Stomach (tissue), 4 donors: ENCODE measurements at regions not wholly inside any gene's neighbourhood (a gene's known extent, or its start where the extent isn't known, plus 50 kb on each side); places are given as distances from the start of the nearest gene placed in this dataset.

Experiments used
- POLR2AphosphoS5 ChIP-seq, 3 donors: sonication (generic); formaldehyde crosslinking; IDR thresholded peaks; one replicate each; pipeline ENCODE4 v1.6.1; 2016; ENCODE audit warnings: antibody characterized with exemption in 3 of 3
- TF ChIP-seq, protein P1 (sequence below), 7 experiments: fragments of 450-650 bp in 4 of 7; fragments of 200-600 bp in 3 of 7; sonication (generic) in 3 of 7; IDR thresholded peaks; one replicate each; pipeline ENCODE4 v1.5.1; 2016 to 2019; ENCODE audit warnings: antibody characterized with exemption in 7 of 7, control low read depth in 2 of 7, mild to moderate bottlenecking in 1 of 7

DNA sequence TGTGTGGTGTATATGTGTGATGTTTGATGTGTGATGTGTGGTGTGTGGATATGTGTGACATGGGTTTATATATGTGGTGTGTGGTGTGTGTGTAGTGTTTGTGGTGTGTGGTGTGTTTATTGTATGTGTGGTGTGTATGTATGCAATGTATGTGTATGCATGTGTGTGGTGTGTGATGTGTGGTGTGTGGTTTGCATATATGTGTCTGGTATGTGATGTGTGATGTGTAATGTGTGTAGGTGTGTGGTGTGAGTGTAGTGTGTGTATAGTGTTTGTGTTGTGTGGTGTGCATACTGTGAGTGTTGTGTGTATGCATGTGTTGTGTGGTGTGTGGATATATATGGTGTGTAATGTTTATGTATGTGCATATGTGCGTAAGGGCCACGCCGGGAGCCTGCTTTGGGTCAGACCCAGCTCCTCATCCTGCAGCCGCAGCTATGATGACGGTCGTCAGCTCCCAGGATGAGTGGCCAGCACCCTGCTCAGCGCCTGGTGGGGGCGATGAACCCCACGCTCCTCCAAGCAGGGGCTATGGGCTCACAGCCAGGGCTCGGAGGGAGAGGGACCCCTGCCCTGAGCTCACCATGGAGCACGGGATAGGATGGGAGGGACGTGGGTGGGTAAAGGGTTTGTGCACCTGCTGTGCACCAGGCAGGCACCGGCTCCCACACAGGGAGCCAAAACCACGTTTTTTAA, 331.3 kb downstream of the EIPR1 start:
- TF ChIP-seq, protein P1, sequence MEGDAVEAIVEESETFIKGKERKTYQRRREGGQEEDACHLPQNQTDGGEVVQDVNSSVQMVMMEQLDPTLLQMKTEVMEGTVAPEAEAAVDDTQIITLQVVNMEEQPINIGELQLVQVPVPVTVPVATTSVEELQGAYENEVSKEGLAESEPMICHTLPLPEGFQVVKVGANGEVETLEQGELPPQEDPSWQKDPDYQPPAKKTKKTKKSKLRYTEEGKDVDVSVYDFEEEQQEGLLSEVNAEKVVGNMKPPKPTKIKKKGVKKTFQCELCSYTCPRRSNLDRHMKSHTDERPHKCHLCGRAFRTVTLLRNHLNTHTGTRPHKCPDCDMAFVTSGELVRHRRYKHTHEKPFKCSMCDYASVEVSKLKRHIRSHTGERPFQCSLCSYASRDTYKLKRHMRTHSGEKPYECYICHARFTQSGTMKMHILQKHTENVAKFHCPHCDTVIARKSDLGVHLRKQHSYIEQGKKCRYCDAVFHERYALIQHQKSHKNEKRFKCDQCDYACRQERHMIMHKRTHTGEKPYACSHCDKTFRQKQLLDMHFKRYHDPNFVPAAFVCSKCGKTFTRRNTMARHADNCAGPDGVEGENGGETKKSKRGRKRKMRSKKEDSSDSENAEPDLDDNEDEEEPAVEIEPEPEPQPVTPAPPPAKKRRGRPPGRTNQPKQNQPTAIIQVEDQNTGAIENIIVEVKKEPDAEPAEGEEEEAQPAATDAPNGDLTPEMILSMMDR (IDR thresholded peaks at IDR 0.05), result no peak
- no peak for TF ChIP-seq POLR2AphosphoS5 (IDR thresholded peaks at IDR 0.05)
